ENCODE measurements at regions not wholly inside any gene's neighbourhood (a gene's known extent, or its start where the extent isn't known, plus 50 kb on each side); places are given as distances from the start of the nearest gene placed in this dataset.

GRCh38 chr9:129281506-129282145 is 103.6 kb upstream of the IER5L start:
- no peak for TF ChIP-seq POLR2A (IDR thresholded peaks at IDR 0.05)
- TF ChIP-seq POLR2AphosphoS5 (IDR thresholded peaks at IDR 0.05): no peak
- no peak for TF ChIP-seq CTCF (IDR thresholded peaks at IDR 0.05 in 8 of 11, conservative IDR thresholded peaks at IDR 0.05 in 3 of 11)
- H3K36me3 ChIP-seq: peaks cover 0 to 5% (median 0%) of the 10 kb centered on the region in 6 donors
- peaks cover 0 to 40% (median 16%) of the 10 kb centered on the region in 6 donors for H3K4me1 ChIP-seq
- no peaks in the 10 kb centered on the region for H3K9me3 ChIP-seq
- peak overlapping the region in 1 of 8 donors; percentile 51 for H3K4me3 ChIP-seq
- DNase-seq: peak; percentile 66
- H3K27ac ChIP-seq: peak overlapping the region in 4 of 8 donors; percentile 20 to 70 (median 58)
- peaks cover 0 to 14% (median 0%) of the 10 kb centered on the region in 7 donors for H3K27me3 ChIP-seq (replicated peaks in 1 of 7)
- WGBS, 5 donors: 79 to 90% (median 86%) methylated on average over 16 of the region's 16 CpGs
- intact Hi-C loops (cut with DNase I; ENCODE audit: low total_unique reads): no loop called here

- H3K9me3 ChIP-seq: no peaks in the 10 kb centered on the region
- H3K27ac ChIP-seq: no peak overlapping the region
- peak; percentile 59 for DNase-seq
- WGBS, 5 donors: 84 to 90% (median 87%) methylated on average over 2 to 8 of the region's 8 CpGs
- peaks cover 0 to 23% (median 0%) of the 10 kb centered on the region in 7 donors for H3K27me3 ChIP-seq (replicated peaks in 1 of 7)
- intact Hi-C loops (cut with DNase I; ENCODE audit: low total_unique reads): no loop called here
- peaks cover 0 to 46% (median 19%) of the 10 kb centered on the region in 6 donors for H3K4me1 ChIP-seq
- H3K36me3 ChIP-seq: peaks cover 0 to under 1% (median 0%) of the 10 kb centered on the region in 6 donors
- no peak overlapping the region for H3K4me3 ChIP-seq
- TF ChIP-seq CTCF (IDR thresholded peaks at IDR 0.05 in 8 of 11, conservative IDR thresholded peaks at IDR 0.05 in 3 of 11) (no peak), POLR2AphosphoS5 (IDR thresholded peaks at IDR 0.05) (no peak), POLR2A (IDR thresholded peaks at IDR 0.05) (no peak)
Measured at GRCh38 chr9:129280623-129281271, 102.7 kb upstream of the IER5L start.

GRCh38 chr9:129280236-129280622 is 102.2 kb upstream of the IER5L start:
- peaks cover 0 to 46% (median 19%) of the 10 kb centered on the region in 6 donors for H3K4me1 ChIP-seq
- H3K4me3 ChIP-seq: no peak overlapping the region
- DNase-seq: peak; percentile 4
- WGBS, 5 donors: 74 to 93% (median 83%) methylated on average over 4 to 8 of the region's 8 CpGs
- H3K27ac ChIP-seq: no peak overlapping the region
- peaks cover 0 to 28% (median 0%) of the 10 kb centered on the region in 7 donors for H3K27me3 ChIP-seq (replicated peaks in 1 of 7)
- intact Hi-C loops (cut with DNase I; ENCODE audit: low total_unique reads): no loop called here
- no peaks in the 10 kb centered on the region for H3K9me3 ChIP-seq
- TF ChIP-seq POLR2AphosphoS5 (IDR thresholded peaks at IDR 0.05): no peak
- TF ChIP-seq POLR2A (IDR thresholded peaks at IDR 0.05): no peak
- TF ChIP-seq CTCF (IDR thresholded peaks at IDR 0.05 in 8 of 11, conservative IDR thresholded peaks at IDR 0.05 in 3 of 11): no peak
- H3K36me3 ChIP-seq: no peaks in the 10 kb centered on the region
